ENCODE measurements at regions not wholly inside any gene's neighbourhood (a gene's known extent, or its start where the extent isn't known, plus 50 kb on each side); places are given as distances from the start of the nearest gene placed in this dataset.

DNA sequence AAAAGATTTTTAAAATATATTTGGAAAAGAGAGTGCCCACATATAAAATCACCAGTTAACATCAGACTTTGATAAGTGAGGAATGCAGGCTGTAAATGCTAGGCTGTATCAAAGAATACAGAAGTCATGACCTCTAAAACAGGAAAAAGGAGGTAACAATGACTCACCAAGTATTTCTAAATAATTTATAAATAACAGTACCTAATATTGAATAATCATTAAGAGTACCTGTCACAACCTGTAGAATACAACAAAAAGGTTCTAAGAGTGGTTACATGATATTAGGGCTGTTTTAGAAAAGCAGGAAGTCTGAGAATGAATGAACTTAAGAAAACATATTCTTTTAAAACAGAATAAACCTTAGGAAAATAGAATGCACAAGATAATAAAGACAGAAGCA lies 173.1 kb upstream of the CST7 start:
- Histone ChIP-seq H3K36me3 (replicated peaks; ENCODE audit: insufficient read depth, low read length) (no peaks in the 10 kb centered on the region), H3K4me1 (ENCODE audit: low read length) (peaks cover 29% of the 10 kb centered on the region), H3K9me3 (replicated peaks; ENCODE audit: insufficient read depth, low read length) (no peaks in the 10 kb centered on the region), H3K27ac (ENCODE audit: low read length) (no peak overlapping the region), H3K79me2 (ENCODE audit: low read length) (no peaks in the 10 kb centered on the region), H3K27me3 (replicated peaks; ENCODE audit: insufficient read depth, low read length) (no peaks in the 10 kb centered on the region), H4K20me1 (ENCODE audit: insufficient read depth, low read length) (no peaks in the 10 kb centered on the region), H3K9me2 (replicated peaks; ENCODE audit: insufficient read depth, low read length) (no peaks in the 10 kb centered on the region), H2AFZ (ENCODE audit: low read length) (no peak overlapping the region), H3K9ac (ENCODE audit: low read length) (no peak overlapping the region), H3K4me2 (ENCODE audit: low read depth, low read length) (no peak overlapping the region), H3K4me3 (ENCODE audit: low read length) (no peak overlapping the region), H3F3A (ENCODE audit: insufficient read depth, low read length) (no peaks in the 10 kb centered on the region)
- DNase-seq = no peak
- TF ChIP-seq EZH2 (optimal IDR thresholded peaks at IDR 0.05; ENCODE audit: low read depth, low read length) = no peak
- TF ChIP-seq EZH2phosphoT487 (IDR thresholded peaks at IDR 0.05; ENCODE audit: low read length) = no peak
- TF ChIP-seq, protein P1, sequence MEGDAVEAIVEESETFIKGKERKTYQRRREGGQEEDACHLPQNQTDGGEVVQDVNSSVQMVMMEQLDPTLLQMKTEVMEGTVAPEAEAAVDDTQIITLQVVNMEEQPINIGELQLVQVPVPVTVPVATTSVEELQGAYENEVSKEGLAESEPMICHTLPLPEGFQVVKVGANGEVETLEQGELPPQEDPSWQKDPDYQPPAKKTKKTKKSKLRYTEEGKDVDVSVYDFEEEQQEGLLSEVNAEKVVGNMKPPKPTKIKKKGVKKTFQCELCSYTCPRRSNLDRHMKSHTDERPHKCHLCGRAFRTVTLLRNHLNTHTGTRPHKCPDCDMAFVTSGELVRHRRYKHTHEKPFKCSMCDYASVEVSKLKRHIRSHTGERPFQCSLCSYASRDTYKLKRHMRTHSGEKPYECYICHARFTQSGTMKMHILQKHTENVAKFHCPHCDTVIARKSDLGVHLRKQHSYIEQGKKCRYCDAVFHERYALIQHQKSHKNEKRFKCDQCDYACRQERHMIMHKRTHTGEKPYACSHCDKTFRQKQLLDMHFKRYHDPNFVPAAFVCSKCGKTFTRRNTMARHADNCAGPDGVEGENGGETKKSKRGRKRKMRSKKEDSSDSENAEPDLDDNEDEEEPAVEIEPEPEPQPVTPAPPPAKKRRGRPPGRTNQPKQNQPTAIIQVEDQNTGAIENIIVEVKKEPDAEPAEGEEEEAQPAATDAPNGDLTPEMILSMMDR (IDR thresholded peaks at IDR 0.05; ENCODE audit: low read length) = no peak

DNA sequence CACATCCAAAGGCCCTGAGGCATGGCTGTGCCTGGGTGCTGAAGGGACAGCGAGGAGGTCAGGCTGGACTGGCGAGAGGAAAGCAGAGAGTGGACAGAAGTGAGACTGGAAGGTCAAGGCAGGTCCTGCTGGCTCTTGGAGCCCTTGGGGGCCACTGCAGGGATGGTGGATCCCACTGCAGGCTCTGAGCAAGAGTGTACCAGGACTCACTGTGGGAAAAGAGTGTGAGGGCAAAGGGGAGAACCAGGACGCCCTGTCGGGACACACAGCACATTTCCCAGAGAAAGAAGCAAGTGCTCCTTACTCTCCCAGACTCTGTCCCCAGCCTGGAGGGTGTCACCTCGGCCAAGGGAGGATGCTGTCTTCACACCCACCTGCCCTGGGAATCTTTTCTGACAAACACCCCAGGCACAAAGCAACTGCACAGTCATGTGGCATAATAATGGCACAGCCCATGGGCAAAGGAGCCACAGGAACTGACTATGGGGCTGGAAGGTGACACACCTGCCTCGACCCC lies 172.3 kb upstream of the CST7 start:
- H3K9me3 ChIP-seq (replicated peaks; ENCODE audit: insufficient read depth, low read length) = no peaks in the 10 kb centered on the region
- no peaks in the 10 kb centered on the region for H3F3A ChIP-seq (ENCODE audit: insufficient read depth, low read length)
- no peaks in the 10 kb centered on the region for H3K9me2 ChIP-seq (replicated peaks; ENCODE audit: insufficient read depth, low read length)
- H4K20me1 ChIP-seq (ENCODE audit: insufficient read depth, low read length) = no peaks in the 10 kb centered on the region
- H3K4me3 ChIP-seq (ENCODE audit: low read length) = no peak overlapping the region
- H3K4me1 ChIP-seq (ENCODE audit: low read length) = peaks cover 37% of the 10 kb centered on the region
- H3K9ac ChIP-seq (ENCODE audit: low read length) = no peak overlapping the region
- no peak overlapping the region for H3K27ac ChIP-seq (ENCODE audit: low read length)
- no peak overlapping the region for H2AFZ ChIP-seq (ENCODE audit: low read length)
- TF ChIP-seq EZH2phosphoT487 (IDR thresholded peaks at IDR 0.05; ENCODE audit: low read length) (no peak), EZH2 (optimal IDR thresholded peaks at IDR 0.05; ENCODE audit: low read depth, low read length) (no peak)
- TF ChIP-seq, protein P1 (IDR thresholded peaks at IDR 0.05; ENCODE audit: low read length) = no peak
- no peak overlapping the region for H3K4me2 ChIP-seq (ENCODE audit: low read depth, low read length)
- no peaks in the 10 kb centered on the region for H3K27me3 ChIP-seq (replicated peaks; ENCODE audit: insufficient read depth, low read length)
- H3K79me2 ChIP-seq (ENCODE audit: low read length) = no peaks in the 10 kb centered on the region
- DNase-seq = no peak
- no peaks in the 10 kb centered on the region for H3K36me3 ChIP-seq (replicated peaks; ENCODE audit: insufficient read depth, low read length)

GRCh38 chr20:24777746-24778145 lies 171.3 kb upstream of the CST7 start:
- no peaks in the 10 kb centered on the region for H3K36me3 ChIP-seq (replicated peaks; ENCODE audit: insufficient read depth, low read length)
- TF ChIP-seq EZH2 (optimal IDR thresholded peaks at IDR 0.05; ENCODE audit: low read depth, low read length) (no peak), EZH2phosphoT487 (IDR thresholded peaks at IDR 0.05; ENCODE audit: low read length) (no peak)
- TF ChIP-seq, protein P1 (IDR thresholded peaks at IDR 0.05; ENCODE audit: low read length) = no peak
- no peaks in the 10 kb centered on the region for H3F3A ChIP-seq (ENCODE audit: insufficient read depth, low read length)
- no peaks in the 10 kb centered on the region for H3K9me2 ChIP-seq (replicated peaks; ENCODE audit: insufficient read depth, low read length)
- H2AFZ ChIP-seq (ENCODE audit: low read length) = no peak overlapping the region
- no peaks in the 10 kb centered on the region for H3K27me3 ChIP-seq (replicated peaks; ENCODE audit: insufficient read depth, low read length)
- H3K9me3 ChIP-seq (replicated peaks; ENCODE audit: insufficient read depth, low read length) = no peaks in the 10 kb centered on the region
- DNase-seq = no peak
- H3K4me3 ChIP-seq (ENCODE audit: low read length) = no peak overlapping the region
- peaks cover 37% of the 10 kb centered on the region for H3K4me1 ChIP-seq (ENCODE audit: low read length)
- no peaks in the 10 kb centered on the region for H4K20me1 ChIP-seq (ENCODE audit: insufficient read depth, low read length)
- H3K27ac ChIP-seq (ENCODE audit: low read length) = no peak overlapping the region
- H3K9ac ChIP-seq (ENCODE audit: low read length) = no peak overlapping the region
- H3K79me2 ChIP-seq (ENCODE audit: low read length) = no peaks in the 10 kb centered on the region
- H3K4me2 ChIP-seq (ENCODE audit: low read depth, low read length) = no peak overlapping the region
